ENCODE measurements at regions not wholly inside any gene's neighbourhood (a gene's known extent, or its start where the extent isn't known, plus 50 kb on each side); places are given as distances from the start of the nearest gene placed in this dataset.

- TF ChIP-seq ZBTB7A (IDR thresholded peaks at IDR 0.05; ENCODE audit: low read depth) (no peak), RAD21 (IDR thresholded peaks at IDR 0.05; ENCODE audit: low read depth) (no peak), MAX (IDR thresholded peaks at IDR 0.05) (no peak)
- TF ChIP-seq, protein P1, sequence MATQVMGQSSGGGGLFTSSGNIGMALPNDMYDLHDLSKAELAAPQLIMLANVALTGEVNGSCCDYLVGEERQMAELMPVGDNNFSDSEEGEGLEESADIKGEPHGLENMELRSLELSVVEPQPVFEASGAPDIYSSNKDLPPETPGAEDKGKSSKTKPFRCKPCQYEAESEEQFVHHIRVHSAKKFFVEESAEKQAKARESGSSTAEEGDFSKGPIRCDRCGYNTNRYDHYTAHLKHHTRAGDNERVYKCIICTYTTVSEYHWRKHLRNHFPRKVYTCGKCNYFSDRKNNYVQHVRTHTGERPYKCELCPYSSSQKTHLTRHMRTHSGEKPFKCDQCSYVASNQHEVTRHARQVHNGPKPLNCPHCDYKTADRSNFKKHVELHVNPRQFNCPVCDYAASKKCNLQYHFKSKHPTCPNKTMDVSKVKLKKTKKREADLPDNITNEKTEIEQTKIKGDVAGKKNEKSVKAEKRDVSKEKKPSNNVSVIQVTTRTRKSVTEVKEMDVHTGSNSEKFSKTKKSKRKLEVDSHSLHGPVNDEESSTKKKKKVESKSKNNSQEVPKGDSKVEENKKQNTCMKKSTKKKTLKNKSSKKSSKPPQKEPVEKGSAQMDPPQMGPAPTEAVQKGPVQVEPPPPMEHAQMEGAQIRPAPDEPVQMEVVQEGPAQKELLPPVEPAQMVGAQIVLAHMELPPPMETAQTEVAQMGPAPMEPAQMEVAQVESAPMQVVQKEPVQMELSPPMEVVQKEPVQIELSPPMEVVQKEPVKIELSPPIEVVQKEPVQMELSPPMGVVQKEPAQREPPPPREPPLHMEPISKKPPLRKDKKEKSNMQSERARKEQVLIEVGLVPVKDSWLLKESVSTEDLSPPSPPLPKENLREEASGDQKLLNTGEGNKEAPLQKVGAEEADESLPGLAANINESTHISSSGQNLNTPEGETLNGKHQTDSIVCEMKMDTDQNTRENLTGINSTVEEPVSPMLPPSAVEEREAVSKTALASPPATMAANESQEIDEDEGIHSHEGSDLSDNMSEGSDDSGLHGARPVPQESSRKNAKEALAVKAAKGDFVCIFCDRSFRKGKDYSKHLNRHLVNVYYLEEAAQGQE (IDR thresholded peaks at IDR 0.05; ENCODE audit: low read depth) = no peak
These were observed 221.0 kb upstream of the KLF6 start for GRCh38 chr10:4006051-4006450.

All from Ishikawa (cell line).